ENCODE measurements at regions not wholly inside any gene's neighbourhood (a gene's known extent, or its start where the extent isn't known, plus 50 kb on each side); places are given as distances from the start of the nearest gene placed in this dataset.

GRCh38 chr1:147837964-147838292 is 64.7 kb upstream of the GJA8 start:
- TF ChIP-seq CTCF (IDR thresholded peaks at IDR 0.05) (no peak), POLR2A (IDR thresholded peaks at IDR 0.05) (no peak)
